Prostate gland (tissue), 2 donors: ENCODE measurements at regions not wholly inside any gene's neighbourhood (a gene's known extent, or its start where the extent isn't known, plus 50 kb on each side); places are given as distances from the start of the nearest gene placed in this dataset.

Source experiments
- DNase-seq: peaks from one replicate; pipeline ENCODE4 v3.0.0-alpha.2; 2019; ENCODE audit warnings: low spot score
- H3K27ac ChIP-seq, 2 donors: fragments of 200-600 bp; sonication (generic); 2 replicates each; pipeline ENCODE4 v1.5.1; 2017 to 2019
- H3K27me3 ChIP-seq: fragments of 200-600 bp; sonication (generic); replicated peaks from 2 replicates; pipeline ENCODE4 v1.5.1; 2019; ENCODE audit not compliant: insufficient read depth
- H3K36me3 ChIP-seq, 2 donors: fragments of 200-600 bp; sonication (generic); 1 replicate in 1 of 2; 2 replicates in 1 of 2; pipeline versions ENCODE4 v1.5.1 to v1.8.1; 2017 to 2019
- H3K4me1 ChIP-seq: fragments of 200-600 bp; sonication (generic); replicated peaks from 2 replicates; pipeline ENCODE4 v1.5.1; 2019
- H3K4me3 ChIP-seq, 2 donors: fragments of 200-600 bp; sonication (generic); 2 replicates each; pipeline ENCODE4 v1.5.1; 2017 to 2019
- H3K9me3 ChIP-seq: fragments of 200-600 bp; sonication (generic); 2 replicates; pipeline ENCODE4 v1.5.1; 2017
- CTCF ChIP-seq, 4 experiments: fragments of 200-600 bp in 2 of 4; fragments of 450-650 bp in 2 of 4; sonication (generic) in 2 of 4; IDR thresholded peaks; 1 replicate in 3 of 4; 2 replicates in 1 of 4; pipeline ENCODE4 v1.5.1; 2016 to 2019; ENCODE audit warnings: antibody characterized with exemption in 4 of 4, mild to moderate bottlenecking in 2 of 4, moderate library complexity in 2 of 4
- POLR2A ChIP-seq: fragments of 450-650 bp; IDR thresholded peaks from one replicate; pipeline ENCODE4 v1.6.1; 2016; ENCODE audit warnings: antibody characterized with exemption, mild to moderate bottlenecking
- POLR2AphosphoS5 ChIP-seq: sonication (generic); formaldehyde crosslinking; IDR thresholded peaks from one replicate; pipeline ENCODE4 v1.6.1; 2017; ENCODE audit warnings: antibody characterized with exemption
- WGBS: methylation state at CpG from one replicate; pipeline ENCODE4 v1.1.5; 2018; 5-methylcytosine and 5-hydroxymethylcytosine counted together
- intact Hi-C: fragments of 100-400 bp; cut with DNase I; formaldehyde crosslinking; loops from one replicate; pipeline ENCODE4 v1.14.2; 2022

GRCh38 chr20:11188843-11189603, 515.2 kb upstream of the JAG1 start:
- Histone ChIP-seq H3K27ac (no peak overlapping the region), H3K9me3 (no peaks in the 10 kb centered on the region), H3K36me3 (no peaks in the 10 kb centered on the region), H3K4me3 (no peak overlapping the region), H3K4me1 (no peaks in the 10 kb centered on the region), H3K27me3 (no peaks in the 10 kb centered on the region)
- no peak for DNase-seq
- WGBS = 76% methylated on average over 8 of the region's 8 CpGs
- intact Hi-C loops = no loop called here
- TF ChIP-seq CTCF (IDR thresholded peaks at IDR 0.05) = no peak
- TF ChIP-seq POLR2A = no peak
- no peak for TF ChIP-seq POLR2AphosphoS5

GRCh38 chr20:11190741-11191140, 516.9 kb upstream of the JAG1 start:
- 95% methylated on average over 2 of the region's 2 CpGs for WGBS
- Histone ChIP-seq H3K27ac (no peak overlapping the region), H3K9me3 (no peaks in the 10 kb centered on the region), H3K4me1 (no peaks in the 10 kb centered on the region), H3K27me3 (no peaks in the 10 kb centered on the region), H3K36me3 (no peaks in the 10 kb centered on the region), H3K4me3 (no peak overlapping the region)
- no peak for DNase-seq
- TF ChIP-seq POLR2A (no peak), POLR2AphosphoS5 (no peak), CTCF (IDR thresholded peaks at IDR 0.05) (no peak)
- intact Hi-C loops = no loop called here

DNA sequence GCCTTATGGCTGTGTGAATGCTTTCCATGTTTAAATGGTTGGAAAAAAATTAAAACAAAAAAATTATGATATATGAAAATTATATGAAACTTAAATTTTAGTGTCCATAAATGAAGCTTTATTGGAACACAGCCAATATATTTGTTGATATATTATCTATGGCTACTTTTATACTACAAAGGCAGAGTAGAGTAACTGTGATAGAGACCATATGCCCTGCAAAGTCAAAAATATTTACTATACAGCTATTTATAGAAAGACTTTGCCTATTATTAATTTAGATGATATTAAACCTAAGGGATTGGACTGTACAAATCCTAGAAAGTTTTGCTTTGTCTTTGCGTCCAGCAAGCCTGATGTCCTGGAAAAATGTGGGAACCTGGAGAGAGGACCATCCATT, 518.3 kb upstream of the JAG1 start:
- Histone ChIP-seq H3K27ac (no peak overlapping the region), H3K9me3 (no peaks in the 10 kb centered on the region), H3K4me3 (no peak overlapping the region), H3K36me3 (no peaks in the 10 kb centered on the region), H3K4me1 (no peaks in the 10 kb centered on the region), H3K27me3 (no peaks in the 10 kb centered on the region)
- intact Hi-C loops = no loop called here
- DNase-seq = no peak
- no peak for TF ChIP-seq POLR2AphosphoS5
- TF ChIP-seq CTCF (IDR thresholded peaks at IDR 0.05) = no peak
- no peak for TF ChIP-seq POLR2A
- 95% methylated on average over 1 of the region's 1 CpG for WGBS

GRCh38 chr20:11193241-11193640, 519.4 kb upstream of the JAG1 start:
- Histone ChIP-seq H3K4me3 (no peak overlapping the region), H3K4me1 (no peaks in the 10 kb centered on the region), H3K27ac (no peak overlapping the region), H3K9me3 (no peaks in the 10 kb centered on the region), H3K36me3 (no peaks in the 10 kb centered on the region), H3K27me3 (no peaks in the 10 kb centered on the region)
- no peak for TF ChIP-seq POLR2A
- TF ChIP-seq POLR2AphosphoS5 = no peak
- TF ChIP-seq CTCF (IDR thresholded peaks at IDR 0.05) = no peak
- DNase-seq = no peak
- intact Hi-C loops = no loop called here

GRCh38 chr20:11195169-11195568, 521.4 kb upstream of the JAG1 start:
- Histone ChIP-seq H3K9me3 (no peaks in the 10 kb centered on the region), H3K4me1 (no peaks in the 10 kb centered on the region), H3K36me3 (no peaks in the 10 kb centered on the region), H3K27me3 (no peaks in the 10 kb centered on the region), H3K4me3 (no peak overlapping the region), H3K27ac (no peak overlapping the region)
- intact Hi-C loops = no loop called here
- WGBS = 49% methylated on average over 6 of the region's 6 CpGs
- no peak for TF ChIP-seq CTCF (IDR thresholded peaks at IDR 0.05)
- no peak for TF ChIP-seq POLR2A
- TF ChIP-seq POLR2AphosphoS5 = no peak
- DNase-seq = no peak
